Uterus (tissue), 2 donors: ENCODE measurements at regions not wholly inside any gene's neighbourhood (a gene's known extent, or its start where the extent isn't known, plus 50 kb on each side); places are given as distances from the start of the nearest gene placed in this dataset.

ENCODE experiments used
- POLR2A ChIP-seq, 2 donors: fragments of 450-650 bp; IDR thresholded peaks; one replicate each; pipeline ENCODE4 v1.6.1; 2016; ENCODE audit warnings: antibody characterized with exemption in 2 of 2, mild to moderate bottlenecking in 1 of 2, moderate library complexity in 1 of 2
- TF ChIP-seq, protein P1 (sequence below), 4 experiments: fragments of 200-600 bp in 2 of 4; fragments of 450-650 bp in 2 of 4; sonication (generic) in 2 of 4; IDR thresholded peaks; one replicate each; pipeline ENCODE4 v1.5.1; 2016 to 2019; ENCODE audit warnings: antibody characterized with exemption in 4 of 4, mild to moderate bottlenecking in 2 of 4, moderate library complexity in 1 of 4

DNA sequence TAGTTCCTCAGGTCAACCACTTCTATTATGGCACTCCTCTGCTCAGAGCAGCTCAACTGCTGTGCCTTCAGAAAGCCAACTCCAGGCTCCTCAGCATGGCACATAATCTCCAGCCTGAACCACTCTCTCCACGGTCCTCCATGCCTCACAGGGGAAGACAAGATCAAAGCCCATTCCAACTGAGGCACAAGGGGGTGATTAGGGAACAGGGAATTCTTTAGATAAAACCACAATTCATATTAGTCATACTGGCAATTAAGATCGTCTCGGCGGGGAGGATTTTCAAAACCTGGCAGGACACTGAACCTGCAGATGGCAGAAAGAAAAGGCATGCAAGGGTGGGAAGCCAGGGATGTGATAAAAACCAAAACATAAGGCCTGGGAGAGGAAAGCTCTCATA lies 361.6 kb downstream of the FGFR2 start:
- TF ChIP-seq, protein P1, sequence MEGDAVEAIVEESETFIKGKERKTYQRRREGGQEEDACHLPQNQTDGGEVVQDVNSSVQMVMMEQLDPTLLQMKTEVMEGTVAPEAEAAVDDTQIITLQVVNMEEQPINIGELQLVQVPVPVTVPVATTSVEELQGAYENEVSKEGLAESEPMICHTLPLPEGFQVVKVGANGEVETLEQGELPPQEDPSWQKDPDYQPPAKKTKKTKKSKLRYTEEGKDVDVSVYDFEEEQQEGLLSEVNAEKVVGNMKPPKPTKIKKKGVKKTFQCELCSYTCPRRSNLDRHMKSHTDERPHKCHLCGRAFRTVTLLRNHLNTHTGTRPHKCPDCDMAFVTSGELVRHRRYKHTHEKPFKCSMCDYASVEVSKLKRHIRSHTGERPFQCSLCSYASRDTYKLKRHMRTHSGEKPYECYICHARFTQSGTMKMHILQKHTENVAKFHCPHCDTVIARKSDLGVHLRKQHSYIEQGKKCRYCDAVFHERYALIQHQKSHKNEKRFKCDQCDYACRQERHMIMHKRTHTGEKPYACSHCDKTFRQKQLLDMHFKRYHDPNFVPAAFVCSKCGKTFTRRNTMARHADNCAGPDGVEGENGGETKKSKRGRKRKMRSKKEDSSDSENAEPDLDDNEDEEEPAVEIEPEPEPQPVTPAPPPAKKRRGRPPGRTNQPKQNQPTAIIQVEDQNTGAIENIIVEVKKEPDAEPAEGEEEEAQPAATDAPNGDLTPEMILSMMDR (IDR thresholded peaks at IDR 0.05) = no peak
- TF ChIP-seq POLR2A (IDR thresholded peaks at IDR 0.05) = no peak
